ENCODE measurements at regions not wholly inside any gene's neighbourhood (a gene's known extent, or its start where the extent isn't known, plus 50 kb on each side); places are given as distances from the start of the nearest gene placed in this dataset.
"Not testable (repeated sequence)": the region's sequence is repeated elsewhere in the genome, so short reads cannot be mapped to it uniquely, and the experiment has no call there.

DNA sequence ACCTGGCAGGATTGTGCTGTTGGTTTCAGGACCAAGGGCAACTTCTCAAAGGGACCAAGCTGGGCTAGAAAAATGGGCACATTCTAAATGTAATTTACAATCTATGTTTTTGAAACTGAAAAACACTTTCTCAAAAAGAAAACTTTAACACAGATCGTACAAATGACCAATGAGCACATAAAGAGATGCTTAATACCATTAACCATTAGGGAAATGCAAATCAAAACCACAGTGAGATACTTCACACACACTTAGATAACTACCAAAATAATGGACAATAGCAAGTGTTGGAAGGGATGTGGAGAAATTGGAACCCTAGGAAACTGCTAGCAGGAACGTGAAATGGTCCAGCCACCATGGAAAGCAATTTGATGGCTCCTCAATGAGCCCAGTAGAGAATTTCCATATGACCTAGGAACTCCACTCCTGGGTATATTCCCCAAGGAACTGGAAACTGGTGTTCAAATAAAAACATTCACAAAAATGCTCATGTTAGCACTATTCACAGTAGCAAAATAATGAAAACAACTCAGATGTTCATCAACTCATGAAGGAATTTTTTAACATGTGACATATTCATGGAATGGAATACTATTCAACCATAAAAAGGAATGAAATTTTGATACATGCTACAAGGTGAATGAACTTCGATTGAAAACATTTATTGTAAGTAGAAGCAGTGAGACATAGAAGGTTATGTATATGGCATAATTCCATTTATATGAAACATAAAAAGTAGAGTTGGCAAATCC, 288.3 kb upstream of the NR2F2 start:
- DNase-seq (ENCODE audit: low read depth, low spot score) = no peak

DNA sequence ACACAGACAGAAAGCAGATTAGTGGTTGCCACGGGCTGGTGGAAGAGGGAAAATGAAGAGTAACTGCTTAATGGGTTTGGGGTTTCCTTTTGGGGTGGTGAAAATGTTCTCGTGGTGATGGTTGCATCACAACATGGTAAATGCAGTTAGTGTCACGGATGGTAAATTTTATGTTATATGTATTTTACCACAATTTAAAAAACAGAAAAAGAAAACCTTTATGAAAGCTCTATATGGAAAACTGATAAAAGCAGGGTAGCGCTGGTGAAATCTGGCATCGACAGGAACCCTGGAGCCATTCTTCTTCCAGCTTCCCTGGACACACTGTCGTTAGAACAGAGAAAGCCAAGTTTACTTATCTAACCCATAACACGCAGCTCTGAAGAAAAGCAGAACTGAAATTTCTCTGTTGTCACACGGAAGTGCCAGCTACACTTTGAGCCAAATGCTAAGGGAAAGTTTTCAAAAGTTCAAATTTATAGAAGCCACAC, 287.7 kb upstream of the NR2F2 start:
- DNase-seq (ENCODE audit: low read depth, low spot score) = no peak

- no peak for DNase-seq (ENCODE audit: low read depth, low spot score)
These were observed 286.8 kb upstream of the NR2F2 start for GRCh38 chr15:96043591-96044171.

- no peak for DNase-seq (ENCODE audit: low read depth, low spot score)
These were observed 283.8 kb upstream of the NR2F2 start for GRCh38 chr15:96046620-96047240.

GRCh38 chr15:96047255-96047931, 283.1 kb upstream of the NR2F2 start:
- DNase-seq (ENCODE audit: low read depth, low spot score) = no peak

GRCh38 chr15:96049323-96049722, 281.2 kb upstream of the NR2F2 start:
- DNase-seq (ENCODE audit: low read depth, low spot score) = no peak

GRCh38 chr15:96049766-96050165, 280.7 kb upstream of the NR2F2 start:
- no peak for DNase-seq (ENCODE audit: low read depth, low spot score)

GRCh38 chr15:96051598-96051997, 278.9 kb upstream of the NR2F2 start:
- no peak for DNase-seq (ENCODE audit: low read depth, low spot score)

- no peak for DNase-seq (ENCODE audit: low read depth, low spot score)
These were observed 278.3 kb upstream of the NR2F2 start for GRCh38 chr15:96052154-96052553.

GRCh38 chr15:96052572-96053030, 277.9 kb upstream of the NR2F2 start:
- no peak for DNase-seq (ENCODE audit: low read depth, low spot score)

DNA sequence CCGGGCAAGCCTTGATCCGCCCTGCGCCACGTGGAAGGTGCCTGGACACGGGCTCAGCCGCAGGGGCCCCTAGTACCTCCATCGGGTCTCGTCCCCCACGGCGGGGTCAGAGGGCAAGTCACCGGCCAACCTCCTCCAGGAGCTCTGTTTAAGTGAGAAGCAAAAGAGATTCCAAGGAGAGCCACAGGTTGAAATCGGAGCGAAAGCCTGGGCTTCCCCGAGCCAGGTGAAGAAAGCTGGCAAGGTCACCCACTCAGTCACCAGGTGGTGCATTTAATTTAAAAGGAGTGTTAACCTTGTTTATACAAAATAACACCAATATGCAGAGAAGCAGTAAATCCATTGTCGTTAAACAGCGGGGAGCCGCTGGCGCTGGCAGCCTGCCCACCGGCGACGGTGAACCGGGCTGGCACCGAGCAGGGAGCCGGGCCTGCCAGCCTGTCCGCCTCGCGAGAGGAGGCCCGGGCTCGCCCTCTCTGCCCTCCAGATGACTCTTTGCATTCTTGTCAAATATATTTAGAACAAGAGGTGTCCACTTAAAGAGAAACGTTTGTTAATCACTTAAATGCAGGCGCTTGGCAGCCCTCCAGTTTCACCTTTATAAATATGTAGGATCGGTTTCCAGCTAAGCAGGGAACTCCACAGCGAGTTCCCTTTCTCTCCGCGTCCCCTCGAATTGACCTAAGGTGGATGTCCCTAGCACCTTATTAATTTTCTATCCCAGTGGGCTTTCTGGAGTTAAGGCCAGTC, 277.3 kb upstream of the NR2F2 start:
- DNase-seq (ENCODE audit: low read depth, low spot score) = no peak

- DNase-seq (ENCODE audit: low read depth, low spot score) = no peak
These were observed 276.6 kb upstream of the NR2F2 start for GRCh38 chr15:96053781-96054428.

GRCh38 chr15:96054621-96055020, 275.9 kb upstream of the NR2F2 start:
- DNase-seq (ENCODE audit: low read depth, low spot score) = no peak

GRCh38 chr15:96058103-96058851, 272.2 kb upstream of the NR2F2 start:
- no peak for DNase-seq (ENCODE audit: low read depth, low spot score)

GRCh38 chr15:96058852-96059103, 271.7 kb upstream of the NR2F2 start:
- DNase-seq (ENCODE audit: low read depth, low spot score) = not testable (repeated sequence)

DNA sequence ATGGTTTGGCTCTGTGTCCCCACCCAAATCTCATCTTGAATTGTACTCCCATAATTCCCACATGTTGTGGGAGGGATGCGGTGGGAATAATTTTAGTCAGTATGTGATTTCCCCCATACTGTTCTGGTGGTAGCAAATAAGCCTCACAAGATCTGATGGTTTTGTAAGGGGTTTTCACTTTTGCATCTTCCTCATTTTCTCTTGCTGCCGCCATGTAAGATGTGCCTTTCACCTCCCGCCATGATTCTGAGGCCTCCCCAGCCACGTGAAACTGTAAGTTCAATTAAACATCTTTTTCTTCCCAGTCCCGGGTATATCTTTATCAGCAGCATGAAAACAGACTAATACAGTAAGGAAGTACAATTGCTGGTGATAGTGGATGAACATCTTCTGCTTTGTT, 269.9 kb upstream of the NR2F2 start:
- not testable (repeated sequence) for DNase-seq (ENCODE audit: low read depth, low spot score)

GRCh38 chr15:96064351-96064756, 266.1 kb upstream of the NR2F2 start:
- DNase-seq (ENCODE audit: low read depth, low spot score) = no peak

DNA sequence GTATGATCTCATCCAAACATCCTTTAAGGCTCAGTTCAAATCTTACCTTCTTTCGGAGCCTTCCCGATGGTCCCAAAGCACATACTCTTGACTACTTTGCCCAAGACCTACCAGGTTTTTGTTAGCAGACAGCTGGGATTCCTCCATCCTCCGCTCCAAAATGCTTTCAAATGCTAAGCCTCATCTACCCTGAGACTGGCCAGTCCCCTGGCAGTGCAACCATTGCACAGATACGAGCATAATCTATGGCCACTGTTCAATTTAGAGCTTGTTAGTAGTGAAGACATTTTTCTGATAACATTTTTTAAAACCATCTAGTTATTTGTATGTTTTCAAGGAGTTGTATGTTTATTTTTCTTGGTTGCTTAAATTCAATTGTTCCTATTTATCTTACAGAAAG, 264.4 kb upstream of the NR2F2 start:
- DNase-seq (ENCODE audit: low read depth, low spot score) = no peak

- no peak for DNase-seq (ENCODE audit: low read depth, low spot score)
These were observed 263.5 kb upstream of the NR2F2 start for GRCh38 chr15:96066852-96067495.

GRCh38 chr15:96067677-96068076, 262.8 kb upstream of the NR2F2 start:
- no peak for DNase-seq (ENCODE audit: low read depth, low spot score)
